G401 (cell line): ENCODE measurements at regions not wholly inside any gene's neighbourhood (a gene's known extent, or its start where the extent isn't known, plus 50 kb on each side); places are given as distances from the start of the nearest gene placed in this dataset.
A peak's percentile ranks its signal among the peaks of the same experiment; 100 is the strongest.

ENCODE experiments used
- DNase-seq: peaks from one replicate; pipeline ENCODE4 v3.0.0-alpha.2; 2015; ENCODE audit warnings: low spot score
- in situ Hi-C: cut with HindIII; loops from 2 replicates; pipeline ENCODE4 v1.10.0; 2016; ENCODE audit warnings: low sequenced_read_pairs, mixed read lengths

DNA sequence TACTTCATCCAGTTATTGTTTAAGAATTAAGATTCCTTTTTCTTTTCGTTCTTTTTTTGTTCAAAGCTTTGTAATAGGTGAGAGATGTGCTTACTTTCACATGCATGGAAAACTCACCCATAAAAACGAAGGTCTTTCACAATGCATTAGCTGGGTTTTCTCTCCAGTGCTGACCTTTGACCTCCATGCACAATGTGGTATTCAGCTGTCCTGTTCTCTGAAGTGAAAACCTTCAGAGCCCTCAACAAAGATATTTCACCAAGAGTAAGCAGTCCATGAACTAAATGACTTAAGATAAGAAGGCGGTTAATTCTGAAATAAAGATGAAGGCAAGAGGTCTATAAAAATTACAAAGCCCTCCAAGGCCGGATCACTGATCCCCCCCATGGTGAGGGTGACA is 77.1 kb upstream of the IPO9 start:
- no peak for DNase-seq
- in situ Hi-C loops = loop anchor here (5.0 kb wide), 1 partner anchor 35 kb away; no protein-coding TSS in a partner anchor

DNA sequence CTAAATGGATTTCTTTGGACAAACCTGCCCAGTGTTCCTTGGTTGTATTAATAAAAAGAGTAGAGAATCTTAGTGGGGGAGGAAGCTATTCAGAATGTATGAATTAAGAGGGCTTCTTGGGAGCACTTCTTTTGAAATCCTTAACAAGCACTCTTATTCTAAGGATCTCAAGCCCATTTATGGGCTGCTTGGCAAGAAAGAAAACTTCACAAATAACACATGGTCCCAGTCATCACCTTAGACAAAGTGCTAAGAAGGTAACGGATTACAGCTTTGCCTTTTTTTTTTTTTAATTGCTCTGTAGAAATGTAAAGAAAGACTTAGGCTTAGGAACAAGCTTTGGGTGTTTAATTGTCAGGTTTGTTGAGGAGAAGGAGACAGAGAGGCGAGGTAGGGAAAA is 76.6 kb upstream of the IPO9 start:
- in situ Hi-C loops = loop anchor here (5.0 kb wide), 1 partner anchor 35 kb away; no protein-coding TSS in a partner anchor
- no peak for DNase-seq

DNA sequence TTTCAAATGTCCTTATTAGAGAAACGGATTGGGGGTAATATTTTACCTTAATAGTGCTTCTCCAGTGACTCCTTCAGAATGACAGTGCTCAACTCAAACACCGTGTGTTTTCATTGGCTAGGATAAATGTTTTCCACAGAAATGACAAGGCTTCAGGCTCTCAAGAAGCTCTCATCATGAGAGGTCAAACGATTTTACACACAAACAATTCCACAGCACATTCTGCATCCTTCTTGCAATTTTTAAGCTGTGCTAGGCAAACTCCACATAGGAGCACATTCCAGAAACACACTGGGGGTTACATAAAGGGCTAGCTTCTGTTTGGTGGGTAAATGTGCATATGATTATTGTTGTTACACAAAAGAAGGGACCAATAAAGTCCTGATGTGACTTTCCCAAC is 75.5 kb upstream of the IPO9 start:
- DNase-seq = no peak
- in situ Hi-C loops = loop anchor here (5.0 kb wide), 1 partner anchor 36 kb away; no protein-coding TSS in a partner anchor

DNA sequence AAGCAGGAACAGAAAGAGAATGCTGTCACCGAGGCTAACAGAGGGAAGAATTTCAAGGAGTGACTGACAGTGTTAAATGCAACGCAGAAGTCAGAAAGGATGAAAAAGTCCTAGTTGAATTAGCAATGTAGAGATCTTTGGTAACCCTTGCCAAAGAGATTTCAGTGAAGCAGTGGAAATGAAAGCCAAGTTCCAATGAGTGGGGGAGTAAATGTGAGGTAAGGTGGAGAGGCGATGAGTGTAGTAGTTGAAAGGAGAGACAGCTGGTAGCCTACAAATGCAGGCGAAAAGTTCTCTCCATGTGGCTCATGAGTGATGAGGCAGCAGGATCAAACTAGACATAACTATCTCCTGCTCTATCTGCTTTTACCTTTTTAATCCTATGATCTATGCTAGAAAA is 74.6 kb upstream of the IPO9 start:
- no peak for DNase-seq

DNA sequence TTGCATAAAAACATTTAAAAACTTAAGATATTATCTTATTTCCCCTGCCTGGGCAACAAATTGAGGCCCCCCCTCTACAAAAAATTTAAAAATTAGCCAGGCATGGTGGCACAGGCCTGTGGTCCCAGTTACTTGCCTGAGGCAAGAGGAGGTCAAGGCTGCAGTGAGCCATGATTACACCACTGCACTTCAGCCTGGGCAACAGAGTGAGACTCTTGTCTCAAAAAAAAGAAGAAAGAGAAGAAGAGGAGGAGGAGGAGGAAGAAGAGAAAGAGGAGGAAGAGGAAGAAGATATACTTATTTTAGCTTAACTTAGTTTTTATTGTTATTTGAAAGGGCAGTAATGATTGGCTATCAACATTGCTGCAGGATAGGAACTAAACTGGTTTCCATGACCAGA is 73.8 kb upstream of the IPO9 start:
- DNase-seq = no peak
- in situ Hi-C loops = no loop called here

More for the DNA sequence above, 74.6 kb upstream of the IPO9 start:
- in situ Hi-C loops = loop anchor here (5.0 kb wide), 1 partner anchor 37 kb away; no protein-coding TSS in a partner anchor

- no peak for DNase-seq
- in situ Hi-C loops = no loop called here
These were observed 72.6 kb upstream of the IPO9 start for GRCh38 chr1:201756406-201756805.

DNA sequence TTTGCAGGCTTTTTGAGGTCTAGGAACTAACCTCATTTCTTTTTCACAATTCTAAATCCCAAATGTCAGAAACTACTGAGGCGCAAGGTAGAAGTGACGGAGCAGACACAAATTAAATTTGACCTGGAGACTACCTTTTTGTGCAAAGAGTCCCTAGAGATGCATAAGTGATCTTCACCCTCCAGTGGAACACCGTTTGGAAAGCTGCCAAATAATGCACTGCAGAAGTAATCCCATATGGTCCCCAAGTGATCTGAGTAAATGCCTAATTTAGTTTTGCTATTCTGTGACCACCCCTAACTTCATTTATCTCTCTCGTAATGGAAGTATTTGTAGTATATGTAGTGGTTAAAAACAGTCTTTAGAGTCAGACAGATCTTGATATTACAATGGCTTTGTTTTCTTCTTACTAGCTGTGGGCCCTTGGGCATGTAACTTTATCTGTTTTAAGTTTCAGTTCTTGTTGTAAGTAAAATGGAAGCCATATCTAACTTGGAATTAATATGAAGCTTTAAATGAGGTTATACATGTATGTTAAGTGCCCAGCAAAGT is 70.4 kb upstream of the IPO9 start:
- in situ Hi-C loops = no loop called here
- DNase-seq = no peak

- in situ Hi-C loops = no loop called here
These were observed 69.7 kb upstream of the IPO9 start for GRCh38 chr1:201759194-201759815.

GRCh38 chr1:201760516-201760915 is 68.4 kb upstream of the IPO9 start:
- DNase-seq = no peak
- in situ Hi-C loops = no loop called here

More at GRCh38 chr1:201759194-201759815, 69.7 kb upstream of the IPO9 start:
- DNase-seq = no peak

DNA sequence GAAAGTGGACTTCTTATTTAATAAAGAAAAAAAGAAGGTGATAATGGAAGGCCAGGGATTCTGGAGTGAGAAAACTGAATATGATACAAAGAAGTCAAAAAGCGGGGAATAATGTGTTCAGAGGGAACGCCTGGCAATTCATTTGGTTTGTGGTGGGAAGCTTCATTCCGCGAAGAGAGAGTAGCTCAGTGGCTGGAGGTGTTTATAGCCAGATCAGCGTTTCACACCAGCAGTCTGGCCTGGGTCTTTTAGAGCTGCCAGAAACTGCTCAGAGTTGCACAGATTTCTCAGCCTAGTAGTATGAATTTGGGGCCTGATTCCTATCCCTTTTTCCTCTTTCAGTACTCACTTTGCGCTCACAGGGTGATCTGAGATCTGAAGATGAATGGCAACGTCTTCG is 67.8 kb upstream of the IPO9 start:
- no peak for DNase-seq
- in situ Hi-C loops = no loop called here

- no peak for DNase-seq
- in situ Hi-C loops = no loop called here
These were observed 67.1 kb upstream of the IPO9 start for GRCh38 chr1:201761871-201762270.

DNA sequence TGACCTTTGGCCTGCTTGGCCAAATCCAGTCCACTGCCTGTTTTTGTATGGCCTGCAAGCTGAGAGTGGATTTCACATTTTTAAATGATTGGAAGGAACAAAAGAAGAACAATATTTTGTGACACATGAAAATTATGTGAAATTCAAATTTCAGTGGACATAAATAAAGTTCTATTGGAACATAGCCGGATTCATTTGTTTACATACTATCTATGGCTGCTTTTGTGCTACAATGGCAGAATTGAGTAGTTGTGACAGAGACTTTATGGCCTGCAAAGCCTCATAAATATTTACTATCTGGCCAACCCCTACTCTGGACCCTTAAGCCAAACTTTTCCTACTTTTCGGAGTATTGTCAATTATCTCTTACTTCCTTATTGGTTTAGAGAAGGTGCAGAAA is 66.6 kb upstream of the IPO9 start:
- no peak for DNase-seq
- in situ Hi-C loops = no loop called here

GRCh38 chr1:201763455-201764140 is 65.4 kb upstream of the IPO9 start:
- no peak for DNase-seq
- in situ Hi-C loops = no loop called here

DNA sequence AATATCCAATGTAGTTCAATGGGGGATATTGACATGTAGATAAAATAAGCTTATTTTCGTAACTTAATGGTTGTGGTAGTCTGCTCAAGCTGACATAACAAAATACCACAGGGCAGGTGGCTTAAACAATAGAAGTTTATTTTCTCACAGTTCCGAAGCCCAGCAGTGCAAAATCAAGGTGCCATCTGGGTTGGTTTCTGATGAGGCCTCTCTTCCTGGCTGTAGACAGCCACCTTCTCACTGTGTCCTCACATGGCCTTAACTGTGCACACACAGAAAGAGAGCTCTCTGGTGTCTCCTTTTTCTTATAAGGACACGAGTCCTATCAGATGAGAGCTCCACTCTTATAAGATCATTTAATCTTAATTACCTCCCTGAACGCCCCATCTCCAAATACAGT is 64.8 kb upstream of the IPO9 start:
- in situ Hi-C loops = no loop called here

DNA sequence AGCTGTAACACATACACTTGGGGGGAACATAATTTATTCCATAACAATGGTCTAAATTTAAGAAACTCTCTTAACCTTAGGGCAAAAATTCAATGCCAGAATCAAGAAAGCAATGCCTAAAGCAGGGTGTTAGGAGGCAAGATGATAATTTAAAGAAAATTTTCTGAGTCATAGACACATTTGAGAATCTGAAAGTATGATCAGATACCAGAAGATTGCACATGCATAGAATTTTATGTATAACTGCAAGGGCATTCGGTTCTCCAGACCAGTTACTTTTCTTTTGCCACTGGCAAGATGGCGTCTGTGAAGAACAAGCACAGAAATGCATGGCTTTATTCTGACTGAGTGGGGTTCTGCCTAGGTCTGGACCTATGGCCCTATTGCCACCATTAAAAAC is 64.4 kb upstream of the IPO9 start:
- no peak for DNase-seq
- in situ Hi-C loops = no loop called here

More for the DNA sequence above, 64.8 kb upstream of the IPO9 start:
- no peak for DNase-seq

DNA sequence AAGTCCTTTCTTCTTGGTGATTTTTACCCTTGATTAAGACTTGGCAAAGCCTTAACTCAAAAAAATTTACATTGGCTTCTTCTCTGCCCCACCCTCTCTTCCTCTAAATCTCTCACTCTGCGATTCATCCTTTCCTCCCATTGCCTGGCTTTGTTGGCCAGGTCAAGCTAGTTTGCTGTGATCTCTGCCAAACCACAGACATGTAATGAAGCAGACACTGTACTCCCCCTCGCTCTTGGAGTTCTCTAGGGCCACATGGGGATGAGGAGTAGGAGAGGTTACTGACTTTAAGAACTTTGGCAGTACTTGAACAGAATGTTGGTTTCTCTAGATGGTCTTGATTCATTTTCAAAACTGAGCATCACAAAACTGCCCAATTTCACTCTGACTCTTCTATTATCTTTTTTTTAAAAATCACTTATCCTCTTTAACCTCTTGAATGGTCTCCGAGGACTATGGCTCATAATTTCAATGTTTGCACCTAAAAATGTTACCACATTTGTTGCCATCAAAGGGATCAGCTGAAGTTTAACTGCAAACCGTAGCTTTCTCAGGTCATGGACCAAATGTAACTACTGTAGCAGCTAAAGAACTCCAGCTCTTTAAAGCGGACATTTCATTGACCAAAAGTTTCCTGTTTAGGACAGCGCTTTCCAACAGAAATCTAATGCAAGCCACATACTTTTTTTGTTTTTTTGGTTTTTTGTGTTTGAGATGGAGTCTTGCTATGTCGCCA is 62.7 kb upstream of the IPO9 start:
- in situ Hi-C loops = no loop called here
- no peak for DNase-seq

DNA sequence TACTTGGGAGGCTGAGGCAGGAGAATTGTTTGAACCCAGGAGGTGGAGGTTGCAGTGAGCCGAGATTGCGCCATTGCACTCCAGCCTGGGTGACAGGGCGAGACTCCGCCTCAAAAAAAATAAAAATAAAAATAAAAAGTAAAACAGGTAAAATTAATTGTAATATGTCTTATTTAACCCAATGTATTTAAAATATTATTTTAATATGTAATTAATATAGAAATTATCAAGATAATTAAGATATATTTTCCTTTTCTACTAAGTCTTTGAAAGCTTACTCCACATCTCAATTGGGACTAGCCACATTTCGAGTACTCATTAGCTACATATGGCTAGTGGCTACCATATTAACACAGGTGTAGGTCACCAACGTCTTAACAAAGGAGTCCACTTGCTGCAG is 61.6 kb upstream of the IPO9 start:
- DNase-seq = no peak
- in situ Hi-C loops = no loop called here

GRCh38 chr1:201769072-201769471 is 59.9 kb upstream of the IPO9 start:
- DNase-seq = no peak
- in situ Hi-C loops = no loop called here

DNA sequence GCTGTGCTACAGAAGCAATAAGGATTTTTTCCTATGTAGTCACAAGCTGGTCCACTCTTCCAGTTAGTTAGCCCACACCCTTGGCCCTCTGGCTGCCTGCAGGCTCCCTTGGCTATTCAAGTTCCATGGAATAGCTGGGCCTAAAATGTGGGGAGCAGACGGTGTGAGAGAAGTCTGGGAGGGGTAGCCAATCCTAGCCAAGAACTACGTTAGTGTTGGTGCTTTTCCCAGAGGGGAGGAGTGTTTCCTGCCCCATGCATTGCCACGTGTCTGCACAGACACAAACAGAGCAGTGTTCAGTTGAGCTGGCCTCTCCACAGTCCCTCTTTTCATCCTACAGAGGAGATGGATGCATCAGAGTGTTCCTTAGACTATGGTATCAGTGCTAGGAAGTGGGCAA is 59.0 kb upstream of the IPO9 start:
- DNase-seq = peak; percentile 42
- in situ Hi-C loops = no loop called here

GRCh38 chr1:201771466-201771865 is 57.5 kb upstream of the IPO9 start:
- no peak for DNase-seq
- in situ Hi-C loops = no loop called here
